Brain pericyte (primary cell): ENCODE measurements at regions not wholly inside any gene's neighbourhood (a gene's known extent, or its start where the extent isn't known, plus 50 kb on each side); places are given as distances from the start of the nearest gene placed in this dataset.

Experiments
- DNase-seq: peaks from one replicate; pipeline ENCODE4 v3.0.0-alpha.2; 2012; ENCODE audit warnings: low read depth, low spot score

DNA sequence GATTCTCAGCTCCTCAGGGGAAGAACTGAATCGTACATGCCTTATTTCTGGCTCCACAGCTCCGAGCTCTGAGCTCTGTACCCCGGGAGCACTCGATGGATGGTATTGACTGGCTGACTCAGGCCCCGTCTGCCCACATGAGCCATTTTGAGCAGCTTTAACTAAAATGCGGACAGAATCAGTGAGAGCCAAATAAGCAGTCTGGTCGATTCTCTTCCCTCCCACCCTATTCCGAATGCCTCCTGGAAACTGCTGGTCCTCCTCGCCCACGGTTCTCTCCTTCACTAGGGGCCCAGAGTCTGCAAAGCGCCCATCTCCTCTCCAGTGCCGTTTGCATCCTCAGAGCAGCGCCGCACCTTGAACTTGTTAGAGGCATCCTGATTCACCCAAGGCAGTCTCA, 125.9 kb upstream of the IRF2BP2 start:
- no peak for DNase-seq

DNA sequence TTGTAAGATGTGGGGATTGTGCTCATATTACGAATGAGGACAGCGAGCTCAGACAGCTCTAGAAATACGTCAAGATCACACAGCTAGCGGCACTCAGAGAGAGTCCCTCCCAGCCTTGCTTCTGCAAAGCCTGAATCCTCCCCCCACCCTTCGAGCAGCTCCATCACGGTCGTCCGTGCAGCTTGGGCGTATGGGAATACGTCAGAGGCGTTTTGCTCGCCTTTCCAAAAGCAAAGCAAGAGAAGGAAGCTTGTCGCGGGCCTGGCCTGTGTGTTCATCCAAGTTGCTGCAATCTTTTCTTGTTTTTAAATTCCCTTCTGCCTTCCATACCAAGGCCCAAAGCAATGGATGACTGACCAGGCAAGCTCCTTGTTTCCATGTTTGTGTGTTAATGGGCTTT, 125.5 kb upstream of the IRF2BP2 start:
- DNase-seq: no peak

- no peak for DNase-seq
Observed at GRCh38 chr1:234734869-234735268, 124.9 kb upstream of the IRF2BP2 start.

DNA sequence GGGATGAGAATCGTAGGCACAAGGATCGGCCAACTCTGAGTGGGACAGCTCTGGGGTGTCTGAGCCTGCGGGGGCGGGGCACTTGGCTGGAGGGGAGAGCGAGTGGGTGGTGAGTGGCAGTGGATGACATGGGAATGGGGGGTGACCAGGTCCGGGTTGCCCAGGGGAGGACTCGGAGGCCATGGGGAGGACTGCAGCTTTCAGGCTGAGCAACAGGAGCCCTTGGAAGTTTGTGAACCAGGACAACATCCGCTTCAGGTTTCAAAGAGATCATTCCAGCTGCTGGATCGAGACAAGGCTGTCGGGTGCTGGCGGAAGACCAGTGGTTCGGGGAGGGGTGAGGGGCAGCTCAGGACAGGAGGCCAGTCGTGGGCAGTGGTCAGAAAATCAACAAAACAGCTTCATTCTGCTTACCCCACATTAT, 124.4 kb upstream of the IRF2BP2 start:
- DNase-seq: no peak

DNA sequence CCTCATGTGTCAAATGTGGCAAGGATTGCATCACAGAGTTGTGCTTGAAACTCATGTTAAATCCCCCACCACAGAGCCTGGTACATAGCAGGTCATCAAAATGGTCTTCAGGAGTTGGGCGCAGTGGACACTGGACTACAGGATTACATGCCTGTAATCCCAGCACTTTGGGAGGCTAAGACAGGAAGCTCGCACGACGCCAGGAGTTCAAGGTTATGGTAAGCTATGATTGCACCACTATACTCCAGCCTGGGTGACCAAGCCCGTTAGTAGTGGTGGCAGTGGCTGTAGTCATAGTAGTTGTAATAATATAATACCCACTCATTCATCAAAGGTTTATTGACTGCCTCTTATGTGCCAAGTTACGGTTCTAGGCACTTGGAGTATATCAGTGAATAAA, 123.4 kb upstream of the IRF2BP2 start:
- no peak for DNase-seq

GRCh38 chr1:234732671-234733390, 122.9 kb upstream of the IRF2BP2 start:
- no peak for DNase-seq

GRCh38 chr1:234732260-234732659, 122.3 kb upstream of the IRF2BP2 start:
- no peak for DNase-seq

- DNase-seq: no peak
Observed at GRCh38 chr1:234731569-234732085, 121.6 kb upstream of the IRF2BP2 start.

- no peak for DNase-seq
Observed at GRCh38 chr1:234730770-234731568, 121.0 kb upstream of the IRF2BP2 start.

GRCh38 chr1:234730475-234730769, 120.4 kb upstream of the IRF2BP2 start:
- no peak for DNase-seq

DNA sequence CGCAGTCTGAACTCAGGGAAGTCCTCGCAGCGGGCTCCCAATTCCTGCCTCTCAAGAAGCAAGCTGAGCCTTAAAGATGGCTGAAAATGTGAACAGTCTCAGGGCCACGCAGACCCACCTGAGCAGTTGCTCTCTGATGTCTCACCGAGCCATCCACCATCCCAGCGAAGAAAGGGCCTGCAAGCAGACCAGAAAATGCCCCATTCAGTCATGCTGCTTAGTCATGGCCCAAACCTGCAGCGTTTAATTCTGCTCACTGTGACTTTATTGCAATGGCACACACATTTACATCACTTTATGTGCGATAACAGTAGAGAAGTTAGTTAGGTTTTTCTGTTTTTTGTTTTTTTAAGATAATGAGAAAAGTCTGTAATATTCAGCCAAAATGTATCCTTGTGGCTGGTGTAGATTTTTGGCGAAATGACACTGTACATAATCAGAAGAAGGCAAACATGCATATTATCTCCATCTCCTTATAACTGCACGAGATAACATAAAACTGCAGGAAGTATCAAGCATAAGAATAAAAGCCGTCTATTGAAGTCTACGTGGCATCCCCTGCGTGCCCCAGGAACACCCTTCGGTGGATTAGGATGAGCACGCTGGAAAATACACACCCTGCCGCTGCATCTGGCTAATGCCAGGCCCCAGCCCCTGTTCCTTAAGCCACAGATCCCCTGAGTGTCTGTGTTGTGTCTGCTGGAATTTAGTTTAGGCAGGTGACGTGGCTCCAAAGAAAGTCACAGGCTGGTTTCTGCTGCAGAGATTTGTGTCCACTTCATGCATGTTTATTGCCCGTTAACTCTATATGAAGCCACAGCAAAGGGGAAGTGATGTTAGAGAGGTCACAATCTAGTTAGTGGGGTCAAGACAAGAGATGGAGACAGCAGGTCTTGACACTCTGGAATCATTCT, 119.8 kb upstream of the IRF2BP2 start:
- DNase-seq: no peak

DNA sequence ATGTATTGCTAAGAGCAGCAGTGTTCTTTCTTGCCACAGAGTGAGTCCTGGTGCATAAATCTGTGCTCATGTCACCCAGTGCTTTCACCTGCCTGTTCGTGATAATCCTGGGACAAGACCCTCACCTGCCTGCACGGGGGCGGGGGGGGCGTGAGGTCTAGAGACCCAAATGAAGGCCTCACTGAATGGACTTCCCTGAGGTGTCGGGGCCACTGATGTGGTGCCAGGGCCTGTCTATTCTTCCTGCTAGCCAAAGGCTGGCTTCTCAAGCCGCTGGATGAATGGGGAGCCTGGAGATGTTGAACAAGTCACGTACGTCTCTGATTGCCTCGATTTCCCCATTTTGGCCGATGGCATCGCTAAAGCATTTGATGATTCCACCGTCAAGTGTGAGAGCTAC, 118.8 kb upstream of the IRF2BP2 start:
- DNase-seq: no peak

GRCh38 chr1:234727018-234727940, 117.3 kb upstream of the IRF2BP2 start:
- no peak for DNase-seq

- DNase-seq: no peak
Observed at GRCh38 chr1:234726359-234726943, 116.5 kb upstream of the IRF2BP2 start.

DNA sequence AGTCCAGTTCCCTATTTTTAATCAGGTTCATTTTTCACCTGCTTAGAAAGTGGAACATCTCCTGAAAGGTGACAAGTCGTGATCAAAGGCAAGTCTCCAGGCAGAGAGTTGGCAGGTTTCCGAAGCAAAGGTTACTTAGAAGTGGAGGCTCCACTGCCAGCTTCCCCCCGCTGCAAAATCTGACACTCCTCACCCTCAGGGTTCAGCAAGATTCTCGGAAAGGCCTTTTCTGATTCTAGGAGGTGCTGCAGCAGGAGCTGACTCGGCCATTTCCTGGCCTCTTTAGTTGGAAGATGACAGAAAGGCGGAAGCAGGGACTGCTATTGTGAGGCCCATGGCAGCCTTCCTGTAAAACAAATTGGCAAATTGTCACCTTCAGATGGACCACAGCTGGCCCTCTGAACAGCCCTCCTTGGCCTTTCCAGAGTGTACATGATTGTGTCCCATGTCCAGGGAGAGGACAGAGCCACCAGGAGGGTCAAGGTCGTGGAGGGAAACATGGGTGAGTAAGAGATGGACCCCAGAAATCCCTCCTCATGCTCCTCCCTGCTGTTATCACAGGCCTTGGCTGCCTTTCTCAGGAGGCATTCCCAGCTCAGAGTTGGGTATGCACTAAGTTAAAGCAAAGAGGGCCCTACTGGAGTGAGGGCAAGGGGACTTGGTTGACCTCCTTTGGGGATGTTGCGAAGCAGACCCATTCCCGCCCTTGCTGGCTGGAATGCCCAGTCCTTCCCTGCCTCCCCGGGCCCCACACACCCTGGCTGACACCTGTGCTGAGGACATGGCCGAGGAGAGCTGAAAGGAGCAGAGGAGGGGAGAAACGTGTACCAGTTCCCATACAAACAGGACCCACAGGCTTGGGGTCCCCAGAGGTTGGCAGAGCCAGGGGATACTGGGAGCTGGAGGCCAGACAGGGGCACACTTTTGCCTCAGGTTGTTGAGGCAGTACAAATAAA, 115.5 kb upstream of the IRF2BP2 start:
- no peak for DNase-seq

- no peak for DNase-seq
Observed at GRCh38 chr1:234724516-234725176, 114.7 kb upstream of the IRF2BP2 start.

DNA sequence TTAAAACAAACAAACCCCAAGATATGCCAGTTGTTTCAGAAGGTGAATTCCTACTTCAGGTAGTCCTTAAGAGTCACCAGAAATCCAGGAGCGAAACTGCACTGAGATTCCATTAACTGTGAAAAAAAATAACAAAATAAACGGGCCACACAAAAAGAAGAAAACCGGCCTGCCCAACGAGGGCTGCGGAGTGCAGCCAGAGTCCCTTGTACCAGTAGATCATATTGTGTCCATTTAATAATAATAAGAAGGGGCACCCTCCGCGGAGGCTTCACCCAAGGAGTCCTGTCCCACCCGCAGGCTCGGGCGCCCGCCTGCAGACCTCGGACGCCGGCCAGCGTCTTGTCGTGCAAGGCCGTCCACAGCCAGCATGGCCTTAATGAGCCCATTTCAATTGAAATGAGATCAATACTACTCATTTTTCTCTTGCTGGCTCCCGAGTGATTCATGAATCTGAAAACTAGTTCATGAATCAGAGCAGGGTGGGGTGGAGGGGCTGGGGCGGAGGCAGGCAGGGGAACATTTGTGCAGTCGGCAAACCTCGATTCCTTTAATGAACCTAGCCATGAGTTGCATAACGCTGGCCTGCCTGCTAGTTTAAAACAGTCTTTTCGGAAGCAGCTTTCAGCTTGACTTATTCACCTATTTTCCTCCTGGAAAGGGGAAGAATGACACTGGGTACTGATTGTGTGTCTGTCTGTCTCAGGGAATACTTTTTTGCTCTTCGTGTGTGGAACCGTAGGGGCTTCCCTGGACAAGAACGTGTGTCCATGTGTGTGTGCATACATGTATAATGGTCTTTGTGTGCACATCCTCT, 113.1 kb upstream of the IRF2BP2 start:
- DNase-seq: no peak

DNA sequence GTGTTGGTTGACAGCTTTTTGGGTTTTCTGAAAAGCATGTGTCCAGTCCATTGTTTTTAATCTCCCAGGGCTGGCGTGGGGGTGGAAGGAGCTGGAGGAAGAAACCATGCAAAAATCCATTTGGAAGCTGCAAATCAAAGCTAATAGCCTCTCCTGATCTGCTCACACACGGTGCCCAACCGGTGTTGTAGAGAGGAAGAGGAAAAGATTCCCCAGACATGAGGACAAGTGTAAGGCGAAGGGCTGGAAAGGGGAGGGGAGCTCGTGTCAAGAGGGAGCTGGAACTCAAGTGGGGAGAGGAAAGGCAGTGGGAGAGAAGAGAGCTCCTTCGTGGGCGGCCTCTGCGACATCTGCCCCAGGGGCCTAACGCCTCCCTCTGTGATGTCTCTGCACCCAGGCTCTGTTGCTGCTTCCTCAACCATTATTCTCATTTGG, 112.3 kb upstream of the IRF2BP2 start:
- no peak for DNase-seq
